SK-N-SH (cell line): ENCODE measurements at regions not wholly inside any gene's neighbourhood (a gene's known extent, or its start where the extent isn't known, plus 50 kb on each side); places are given as distances from the start of the nearest gene placed in this dataset.

Experiments
- CTCF ChIA-PET: fragments of 300-600, 350-600 bp; formaldehyde crosslinking; extraction: SDS; loops from one replicate; lab custom pipeline; 2021; lab: Yijun Ruan, JAX
- POLR2A ChIA-PET: fragments of 350-600 bp; sonication (Branson Sonifier 250); formaldehyde crosslinking; extraction: SDS; loops from one replicate; lab custom pipeline; 2020; ENCODE audit warnings: antibody characterized with exemption, inconsistent platforms; lab: Yijun Ruan, JAX
- DNase-seq: peaks from one replicate; pipeline ENCODE4 v3.0.0; 2012
- H2AFZ ChIP-seq: fragments of 200-600 bp; sonication (generic); 2 replicates; pipeline ENCODE4 v1.8.1; 2016; ENCODE audit warnings: antibody characterized with exemption, mild to moderate bottlenecking, low read depth
- H3F3A ChIP-seq: fragments of 200-600 bp; sonication (generic); replicated peaks from 2 replicates; pipeline ENCODE3; 2016; ENCODE audit warnings: antibody characterized with exemption, mild to moderate bottlenecking; ENCODE audit not compliant: insufficient read depth
- H3K27ac ChIP-seq, 2 experiments: fragments of 200-500 bp in 1 of 2; fragments of 200-600 bp in 1 of 2; sonication (Bioruptor generic) in 1 of 2; sonication (generic), shearing (Covaris generic) in 1 of 2; 2 replicates each; pipeline versions ENCODE4 v1.5.1 to v1.6.1; 2014 to 2016; ENCODE audit warnings: low read depth in 2 of 2, inconsistent platforms in 1 of 2, low read length in 1 of 2, mild to moderate bottlenecking in 1 of 2, mixed read lengths in 1 of 2
- H3K27me3 ChIP-seq: fragments of 200-600 bp; sonication (generic), shearing (Covaris generic); 2 replicates; pipeline ENCODE4 v1.6.1; 2016; ENCODE audit warnings: mixed run types; ENCODE audit not compliant: insufficient read depth
- H3K36me3 ChIP-seq, 2 experiments: fragments of 200-500 bp in 1 of 2; fragments of 200-600 bp in 1 of 2; sonication (Bioruptor generic) in 1 of 2; sonication (generic) in 1 of 2; replicated peaks in 1 of 2; 2 replicates each; pipeline versions ENCODE3 to v1.5.1; 2014 to 2016; ENCODE audit warnings: low read length in 1 of 2, mild to moderate bottlenecking in 1 of 2; ENCODE audit not compliant: insufficient read depth in 2 of 2, control insufficient read depth in 1 of 2
- H3K4me1 ChIP-seq, 2 experiments: fragments of 200-500 bp in 1 of 2; fragments of 200-600 bp in 1 of 2; sonication (Bioruptor generic) in 1 of 2; sonication (generic), shearing (Covaris generic) in 1 of 2; 2 replicates each; pipeline versions ENCODE4 v1.5.1 to v1.6.1; 2014 to 2016; ENCODE audit warnings: low read depth in 1 of 2, low read length in 1 of 2, mixed run types in 1 of 2; ENCODE audit not compliant: insufficient read depth in 2 of 2, control insufficient read depth in 1 of 2
- H3K4me2 ChIP-seq: fragments of 200-600 bp; sonication (generic), shearing (Covaris generic); 2 replicates; pipeline ENCODE4 v1.6.1; 2017; ENCODE audit warnings: mixed run types
- H3K4me3 ChIP-seq, 2 experiments: fragments of 200-500 bp in 1 of 2; fragments of 200-600 bp in 1 of 2; sonication (Bioruptor generic) in 1 of 2; sonication (generic), shearing (Covaris generic) in 1 of 2; 2 replicates each; pipeline versions ENCODE4 v1.5.1 to v1.8.1; 2014 to 2016; ENCODE audit warnings: low read depth in 2 of 2, inconsistent platforms in 1 of 2, low read length in 1 of 2, mild to moderate bottlenecking in 1 of 2, mixed read lengths in 1 of 2, moderate library complexity in 1 of 2
- H3K79me2 ChIP-seq: fragments of 200-600 bp; sonication (generic); 2 replicates; pipeline ENCODE4 v1.8.1; 2017; ENCODE audit warnings: mild to moderate bottlenecking; ENCODE audit not compliant: insufficient read depth
- H3K9ac ChIP-seq: fragments of 200-600 bp; sonication (generic); 2 replicates; pipeline ENCODE4 v1.6.1; 2017; ENCODE audit warnings: mixed run types
- H3K9me2 ChIP-seq: fragments of 200-600 bp; sonication (generic); 2 replicates; pipeline ENCODE4 v1.6.1; 2017; ENCODE audit warnings: mixed run types
- H3K9me3 ChIP-seq: fragments of 200-600 bp; sonication (generic); 2 replicates; pipeline ENCODE4 v1.6.1; 2017; ENCODE audit warnings: mixed run types, mild to moderate bottlenecking, moderate library complexity
- H4K20me1 ChIP-seq: fragments of 200-600 bp; sonication (generic); 2 replicates; pipeline ENCODE4 v1.6.1; 2017; ENCODE audit warnings: mild to moderate bottlenecking, mixed run types; ENCODE audit not compliant: insufficient read depth
- CHD2 ChIP-seq: fragments of 150-350 bp; IDR thresholded peaks from 2 replicates; pipeline ENCODE4 v1.6.1; 2018; ENCODE audit warnings: low read length; ENCODE audit not compliant: partially characterized antibody
- ELF1 ChIP-seq: IDR thresholded peaks from 2 replicates; pipeline ENCODE4 v1.4.0; 2012
- FOSL2 ChIP-seq: IDR thresholded peaks from 2 replicates; pipeline ENCODE4 v1.4.0; 2012; ENCODE audit warnings: low read depth, mild to moderate bottlenecking, moderate library complexity, borderline replicate concordance
- FOXJ3 ChIP-seq: sonication (generic); formaldehyde crosslinking; IDR thresholded peaks from 2 replicates; pipeline ENCODE4 v1.5.1; 2020; ENCODE audit warnings: mild to moderate bottlenecking, missing genetic modification reagents
- FOXM1 ChIP-seq: IDR thresholded peaks from 2 replicates; pipeline ENCODE4 v1.4.0; 2012; ENCODE audit warnings: low read depth, mild to moderate bottlenecking
- GABPA ChIP-seq: IDR thresholded peaks from 2 replicates; pipeline ENCODE4 v1.4.0; 2012; ENCODE audit warnings: low read depth, mild to moderate bottlenecking
- MXI1 ChIP-seq: IDR thresholded peaks from 2 replicates; pipeline ENCODE4 v1.6.1; 2012; ENCODE audit warnings: mild to moderate bottlenecking, low read depth, low read length, improper control_type of control experiment
- NFIC ChIP-seq: IDR thresholded peaks from 2 replicates; pipeline ENCODE4 v1.4.0; 2012; ENCODE audit warnings: borderline replicate concordance
- NRF1 ChIP-seq: IDR thresholded peaks from 2 replicates; pipeline ENCODE4 v1.6.1; 2012; ENCODE audit warnings: low read depth, mild to moderate bottlenecking, low read length
- RAD21 ChIP-seq: IDR thresholded peaks from 2 replicates; pipeline ENCODE4 v1.6.1; 2012; ENCODE audit warnings: mild to moderate bottlenecking, low read length
- RFX5 ChIP-seq: IDR thresholded peaks from 2 replicates; pipeline ENCODE4 v1.6.1; 2012; ENCODE audit warnings: mild to moderate bottlenecking, improper control_type of control experiment, low read length
- RXRA ChIP-seq: IDR thresholded peaks from 2 replicates; pipeline ENCODE4 v1.4.0; 2012; ENCODE audit warnings: low read depth, mild to moderate bottlenecking, borderline replicate concordance
- SMC3 ChIP-seq: IDR thresholded peaks from 2 replicates; pipeline ENCODE4 v1.6.1; 2012; ENCODE audit warnings: low read depth, low read length, improper control_type of control experiment
- TAF1 ChIP-seq: IDR thresholded peaks from 2 replicates; pipeline ENCODE4 v1.6.1; 2012; ENCODE audit warnings: low read depth, mild to moderate bottlenecking, low read length, moderate library complexity, borderline replicate concordance
- TEAD4 ChIP-seq: IDR thresholded peaks from 2 replicates; pipeline ENCODE4 v1.4.0; 2012; ENCODE audit warnings: mild to moderate bottlenecking, borderline replicate concordance; ENCODE audit not compliant: insufficient read depth
- ZBTB33 ChIP-seq: IDR thresholded peaks from 2 replicates; pipeline ENCODE4 v1.4.0; 2012; ENCODE audit warnings: low read depth, borderline replicate concordance
- WGBS: methylation state at CpG from one replicate; pipeline ENCODE4 v1.1.6; 2017; ENCODE audit warnings: low lambda C conversion rate; 5-methylcytosine and 5-hydroxymethylcytosine counted together
- TF ChIP-seq, protein P1 (sequence below): IDR thresholded peaks from 2 replicates; pipeline ENCODE4 v1.4.0; 2012; ENCODE audit warnings: low read depth
- TF ChIP-seq, protein P2 (sequence below): fragments of 150-350 bp; IDR thresholded peaks from 2 replicates; pipeline ENCODE4 v1.6.1; 2017; ENCODE audit warnings: antibody characterized with exemption, low read length, low read depth, borderline replicate concordance
- TF ChIP-seq, protein P3 (sequence below): IDR thresholded peaks from 2 replicates; pipeline ENCODE4; 2012
- TF ChIP-seq, protein P4 (sequence below): fragments of 200-600 bp; sonication (generic); IDR thresholded peaks from 2 replicates; pipeline ENCODE4 v1.6.1; 2017; ENCODE audit warnings: antibody characterized with exemption, mild to moderate bottlenecking, moderate library complexity

- H3K27ac ChIP-seq, result no peak overlapping the region
- TF ChIP-seq RFX5 (no peak), ELF1 (no peak), GABPA (no peak), MXI1 (no peak), RXRA (no peak), NFIC (no peak), TEAD4 (no peak), TAF1 (no peak), ZBTB33 (no peak), SMC3 (no peak), RAD21 (no peak)
- TF ChIP-seq, protein P1, sequence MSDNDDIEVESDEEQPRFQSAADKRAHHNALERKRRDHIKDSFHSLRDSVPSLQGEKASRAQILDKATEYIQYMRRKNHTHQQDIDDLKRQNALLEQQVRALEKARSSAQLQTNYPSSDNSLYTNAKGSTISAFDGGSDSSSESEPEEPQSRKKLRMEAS, result no peak
- TF ChIP-seq, protein P2, sequence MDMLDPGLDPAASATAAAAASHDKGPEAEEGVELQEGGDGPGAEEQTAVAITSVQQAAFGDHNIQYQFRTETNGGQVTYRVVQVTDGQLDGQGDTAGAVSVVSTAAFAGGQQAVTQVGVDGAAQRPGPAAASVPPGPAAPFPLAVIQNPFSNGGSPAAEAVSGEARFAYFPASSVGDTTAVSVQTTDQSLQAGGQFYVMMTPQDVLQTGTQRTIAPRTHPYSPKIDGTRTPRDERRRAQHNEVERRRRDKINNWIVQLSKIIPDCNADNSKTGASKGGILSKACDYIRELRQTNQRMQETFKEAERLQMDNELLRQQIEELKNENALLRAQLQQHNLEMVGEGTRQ, result no peak
- CTCF ChIA-PET, result interaction anchor here (0.6 kb wide), 1 partner anchor 631 kb away, joined by 3 read pairs; no protein-coding TSS in a partner anchor
- H3K9me2 ChIP-seq, result no peaks in the 10 kb centered on the region
- H3K27me3 ChIP-seq, result no peaks in the 10 kb centered on the region
- POLR2A ChIA-PET, result no interaction called here
- H3K9ac ChIP-seq, result no peak overlapping the region
- no peak overlapping the region for H3K4me3 ChIP-seq
- H2AFZ ChIP-seq, result no peak overlapping the region
- H3K4me2 ChIP-seq, result no peak overlapping the region
- H3K9me3 ChIP-seq, result no peaks in the 10 kb centered on the region
- 48% methylated on average over 6 of the region's 6 CpGs for WGBS
- H3K79me2 ChIP-seq, result no peaks in the 10 kb centered on the region
- no peaks in the 10 kb centered on the region for H4K20me1 ChIP-seq
- no peaks in the 10 kb centered on the region for H3K4me1 ChIP-seq
- H3F3A ChIP-seq, result no peaks in the 10 kb centered on the region
- no peaks in the 10 kb centered on the region for H3K36me3 ChIP-seq
- DNase-seq, result no peak
Observed at GRCh38 chr12:124120739-124121138, 147.7 kb downstream of the ZNF664 start.

DNA sequence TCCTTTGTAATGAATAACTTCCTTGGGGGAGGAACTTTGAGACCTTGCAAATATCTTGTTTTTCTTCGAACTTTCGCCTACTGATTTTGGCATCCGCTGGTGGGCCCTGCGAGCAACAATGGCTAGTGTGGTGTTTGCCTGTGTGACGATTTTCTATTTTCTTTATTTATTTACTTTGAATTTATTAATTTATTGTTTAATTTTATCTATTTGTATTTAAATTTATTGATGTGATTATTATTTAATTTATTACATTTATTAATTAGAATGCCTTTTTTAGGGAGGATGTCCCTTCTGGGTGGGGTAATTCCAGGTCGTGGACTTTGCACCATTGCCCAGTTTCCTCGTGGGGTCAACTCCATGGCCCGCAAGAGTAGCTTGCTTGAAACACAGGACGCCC is 149.7 kb downstream of the ZNF664 start:
- Histone ChIP-seq H3K9me2 (no peaks in the 10 kb centered on the region), H3K36me3 (no peaks in the 10 kb centered on the region), H3F3A (no peaks in the 10 kb centered on the region), H3K27ac (no peak overlapping the region), H3K79me2 (no peaks in the 10 kb centered on the region), H3K4me2 (no peak overlapping the region), H3K9me3 (no peaks in the 10 kb centered on the region), H2AFZ (no peak overlapping the region), H3K4me1 (no peaks in the 10 kb centered on the region), H4K20me1 (no peaks in the 10 kb centered on the region), H3K9ac (no peak overlapping the region), H3K27me3 (no peaks in the 10 kb centered on the region), H3K4me3 (no peak overlapping the region)
- WGBS, result 58% methylated on average over 9 of the region's 9 CpGs
- DNase-seq, result no peak
- CTCF ChIA-PET, result no interaction called here
- POLR2A ChIA-PET, result no interaction called here
- TF ChIP-seq SMC3, result no peak
- no peak for TF ChIP-seq MXI1
- no peak for TF ChIP-seq FOSL2
- TF ChIP-seq FOXJ3, result no peak
- no peak for TF ChIP-seq RFX5
- TF ChIP-seq, protein P3, sequence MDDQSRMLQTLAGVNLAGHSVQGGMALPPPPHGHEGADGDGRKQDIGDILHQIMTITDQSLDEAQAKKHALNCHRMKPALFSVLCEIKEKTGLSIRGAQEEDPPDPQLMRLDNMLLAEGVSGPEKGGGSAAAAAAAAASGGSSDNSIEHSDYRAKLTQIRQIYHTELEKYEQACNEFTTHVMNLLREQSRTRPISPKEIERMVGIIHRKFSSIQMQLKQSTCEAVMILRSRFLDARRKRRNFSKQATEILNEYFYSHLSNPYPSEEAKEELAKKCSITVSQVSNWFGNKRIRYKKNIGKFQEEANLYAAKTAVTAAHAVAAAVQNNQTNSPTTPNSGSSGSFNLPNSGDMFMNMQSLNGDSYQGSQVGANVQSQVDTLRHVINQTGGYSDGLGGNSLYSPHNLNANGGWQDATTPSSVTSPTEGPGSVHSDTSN, result no peak
- no peak for TF ChIP-seq FOXM1
- TF ChIP-seq NFIC, result no peak
- no peak for TF ChIP-seq NRF1
- TF ChIP-seq CHD2, result no peak
- TF ChIP-seq, protein P2, result no peak
- TF ChIP-seq GABPA, result no peak
- no peak for TF ChIP-seq TEAD4
- TF ChIP-seq, protein P4, sequence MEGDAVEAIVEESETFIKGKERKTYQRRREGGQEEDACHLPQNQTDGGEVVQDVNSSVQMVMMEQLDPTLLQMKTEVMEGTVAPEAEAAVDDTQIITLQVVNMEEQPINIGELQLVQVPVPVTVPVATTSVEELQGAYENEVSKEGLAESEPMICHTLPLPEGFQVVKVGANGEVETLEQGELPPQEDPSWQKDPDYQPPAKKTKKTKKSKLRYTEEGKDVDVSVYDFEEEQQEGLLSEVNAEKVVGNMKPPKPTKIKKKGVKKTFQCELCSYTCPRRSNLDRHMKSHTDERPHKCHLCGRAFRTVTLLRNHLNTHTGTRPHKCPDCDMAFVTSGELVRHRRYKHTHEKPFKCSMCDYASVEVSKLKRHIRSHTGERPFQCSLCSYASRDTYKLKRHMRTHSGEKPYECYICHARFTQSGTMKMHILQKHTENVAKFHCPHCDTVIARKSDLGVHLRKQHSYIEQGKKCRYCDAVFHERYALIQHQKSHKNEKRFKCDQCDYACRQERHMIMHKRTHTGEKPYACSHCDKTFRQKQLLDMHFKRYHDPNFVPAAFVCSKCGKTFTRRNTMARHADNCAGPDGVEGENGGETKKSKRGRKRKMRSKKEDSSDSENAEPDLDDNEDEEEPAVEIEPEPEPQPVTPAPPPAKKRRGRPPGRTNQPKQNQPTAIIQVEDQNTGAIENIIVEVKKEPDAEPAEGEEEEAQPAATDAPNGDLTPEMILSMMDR, result no peak
- no peak for TF ChIP-seq ELF1
